Endothelial cell (in vitro differentiated cells): ENCODE measurements at regions not wholly inside any gene's neighbourhood (a gene's known extent, or its start where the extent isn't known, plus 50 kb on each side); places are given as distances from the start of the nearest gene placed in this dataset.
A peak's percentile ranks its signal among the peaks of the same experiment; 100 is the strongest.

Experiments
- DNase-seq: peaks from one replicate; pipeline ENCODE4 v3.0.0; 2021; ENCODE audit warnings: low spot score
- H3K27ac Mint-ChIP-seq: one replicate; pipeline ENCODE4 v1.8.0; 2021; ENCODE audit warnings: mixed read lengths, inconsistent platforms; ENCODE audit not compliant: unreplicated experiment
- H3K27me3 Mint-ChIP-seq: one replicate; pipeline ENCODE4 v1.8.0; 2021; ENCODE audit warnings: mild to moderate bottlenecking, moderate library complexity, mixed read lengths, inconsistent platforms; ENCODE audit not compliant: unreplicated experiment
- H3K36me3 Mint-ChIP-seq: one replicate; pipeline ENCODE4 v1.8.0; 2021; ENCODE audit warnings: mild to moderate bottlenecking, low read depth, mixed read lengths, inconsistent platforms; ENCODE audit not compliant: unreplicated experiment
- H3K4me1 Mint-ChIP-seq: one replicate; pipeline ENCODE4 v1.8.0; 2021; ENCODE audit warnings: mild to moderate bottlenecking, mixed read lengths, inconsistent platforms; ENCODE audit not compliant: unreplicated experiment
- H3K4me3 Mint-ChIP-seq: one replicate; pipeline ENCODE4 v1.8.0; 2021; ENCODE audit warnings: mild to moderate bottlenecking, mixed read lengths, inconsistent platforms; ENCODE audit not compliant: unreplicated experiment
- H3K9me3 Mint-ChIP-seq: one replicate; pipeline ENCODE4 v1.8.0; 2021; ENCODE audit warnings: mixed read lengths, inconsistent platforms; ENCODE audit not compliant: unreplicated experiment
- TF ChIP-seq, protein P1 (sequence below): fragments of 200-600 bp; sonication (generic); IDR thresholded peaks from one replicate; pipeline ENCODE4 v1.5.0; 2021; ENCODE audit warnings: antibody characterized with exemption; ENCODE audit not compliant: unreplicated experiment

DNA sequence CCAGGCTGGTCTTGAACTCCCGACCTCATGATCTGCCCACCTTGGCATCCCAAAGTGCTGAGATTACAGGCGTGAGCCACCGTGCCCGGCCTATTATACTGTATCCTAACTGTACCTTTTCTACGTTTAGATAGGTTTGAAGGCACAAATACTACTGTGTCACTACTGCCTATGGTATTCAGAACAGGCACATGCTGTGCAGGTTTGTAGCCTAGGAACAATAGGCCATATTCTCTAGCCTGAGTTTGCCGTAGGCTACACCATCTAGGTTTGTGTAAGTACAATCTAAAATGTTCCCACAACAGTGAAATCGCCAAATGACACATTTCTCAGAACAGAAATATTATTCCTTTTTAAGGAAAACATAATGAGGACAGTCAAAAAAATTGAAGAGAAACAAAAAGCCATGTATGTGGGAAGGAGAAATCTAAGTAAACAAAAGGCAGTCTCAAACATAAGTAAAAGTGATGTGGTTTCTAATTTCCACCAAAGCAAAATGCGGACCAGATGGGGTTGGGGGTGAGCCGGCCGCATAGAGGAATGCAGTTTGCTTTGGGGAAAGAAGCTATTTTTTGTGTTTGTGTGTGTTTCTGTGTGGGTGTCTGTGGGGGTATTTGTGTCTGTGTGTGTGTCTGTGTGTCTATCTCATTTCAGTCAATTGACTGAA lies 192.6 kb upstream of the SALL4 start:
- Mint-ChIP-seq H3K9me3 (no peaks in the 10 kb centered on the region), H3K27me3 (peaks cover 1% of the 10 kb centered on the region), H3K36me3 (no peaks in the 10 kb centered on the region), H3K4me1 (peaks cover 11% of the 10 kb centered on the region), H3K4me3 (no peak overlapping the region), H3K27ac (peak overlapping the region; percentile 55)
- DNase-seq = no peak
- TF ChIP-seq, protein P1, sequence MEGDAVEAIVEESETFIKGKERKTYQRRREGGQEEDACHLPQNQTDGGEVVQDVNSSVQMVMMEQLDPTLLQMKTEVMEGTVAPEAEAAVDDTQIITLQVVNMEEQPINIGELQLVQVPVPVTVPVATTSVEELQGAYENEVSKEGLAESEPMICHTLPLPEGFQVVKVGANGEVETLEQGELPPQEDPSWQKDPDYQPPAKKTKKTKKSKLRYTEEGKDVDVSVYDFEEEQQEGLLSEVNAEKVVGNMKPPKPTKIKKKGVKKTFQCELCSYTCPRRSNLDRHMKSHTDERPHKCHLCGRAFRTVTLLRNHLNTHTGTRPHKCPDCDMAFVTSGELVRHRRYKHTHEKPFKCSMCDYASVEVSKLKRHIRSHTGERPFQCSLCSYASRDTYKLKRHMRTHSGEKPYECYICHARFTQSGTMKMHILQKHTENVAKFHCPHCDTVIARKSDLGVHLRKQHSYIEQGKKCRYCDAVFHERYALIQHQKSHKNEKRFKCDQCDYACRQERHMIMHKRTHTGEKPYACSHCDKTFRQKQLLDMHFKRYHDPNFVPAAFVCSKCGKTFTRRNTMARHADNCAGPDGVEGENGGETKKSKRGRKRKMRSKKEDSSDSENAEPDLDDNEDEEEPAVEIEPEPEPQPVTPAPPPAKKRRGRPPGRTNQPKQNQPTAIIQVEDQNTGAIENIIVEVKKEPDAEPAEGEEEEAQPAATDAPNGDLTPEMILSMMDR = no peak

DNA sequence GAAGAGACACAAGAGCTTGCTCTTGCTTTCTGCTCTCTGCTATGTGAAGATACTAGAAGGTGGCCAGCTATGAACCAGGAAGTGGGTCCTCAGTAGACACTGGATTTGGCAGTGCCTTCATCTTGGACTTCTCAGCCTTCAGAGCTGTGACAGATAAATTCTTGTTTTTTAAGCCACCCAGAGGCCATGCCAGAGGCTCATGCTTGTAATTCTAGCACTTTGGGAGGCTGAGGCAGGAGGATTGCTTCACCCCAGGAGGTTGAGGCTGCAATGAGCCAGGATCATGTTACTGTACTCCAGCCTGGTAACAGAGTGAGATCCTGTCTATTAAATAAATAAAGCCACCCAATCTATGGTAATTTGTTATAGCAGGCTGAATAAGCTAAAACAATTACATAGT lies 185.5 kb upstream of the SALL4 start:
- no peaks in the 10 kb centered on the region for H3K9me3 Mint-ChIP-seq

DNA sequence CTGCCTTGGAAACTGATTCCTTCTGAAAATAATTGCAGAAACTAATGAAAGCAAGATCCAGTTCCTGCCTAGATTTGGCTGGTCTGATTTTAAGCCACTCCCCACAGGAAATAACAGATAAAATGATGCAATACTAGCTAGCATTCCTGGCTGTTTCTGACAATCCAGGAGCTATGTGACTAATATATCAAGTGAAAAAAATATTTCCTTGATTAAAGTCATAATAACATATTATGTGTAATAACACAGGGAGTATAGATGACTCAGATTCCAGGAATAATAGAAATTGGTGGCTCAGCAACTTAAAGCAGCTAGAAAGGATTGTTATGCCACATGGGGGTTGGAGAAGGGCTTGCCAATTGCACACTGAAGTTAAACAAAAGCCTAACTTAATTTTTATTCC lies 182.7 kb upstream of the SALL4 start:
- Mint-ChIP-seq H3K4me3 (no peak overlapping the region), H3K9me3 (no peaks in the 10 kb centered on the region), H3K36me3 (no peaks in the 10 kb centered on the region), H3K27ac (peak overlapping the region; percentile 2), H3K4me1 (peaks cover 8% of the 10 kb centered on the region), H3K27me3 (no peaks in the 10 kb centered on the region)
- no peak for DNase-seq
- TF ChIP-seq, protein P1 = no peak

More for the DNA sequence above, 185.5 kb upstream of the SALL4 start:
- TF ChIP-seq, protein P1 = no peak
- no peak for DNase-seq
- no peaks in the 10 kb centered on the region for H3K27me3 Mint-ChIP-seq
- peaks cover 8% of the 10 kb centered on the region for H3K4me1 Mint-ChIP-seq
- no peak overlapping the region for H3K4me3 Mint-ChIP-seq
- H3K27ac Mint-ChIP-seq = no peak overlapping the region
- H3K36me3 Mint-ChIP-seq = no peaks in the 10 kb centered on the region

DNA sequence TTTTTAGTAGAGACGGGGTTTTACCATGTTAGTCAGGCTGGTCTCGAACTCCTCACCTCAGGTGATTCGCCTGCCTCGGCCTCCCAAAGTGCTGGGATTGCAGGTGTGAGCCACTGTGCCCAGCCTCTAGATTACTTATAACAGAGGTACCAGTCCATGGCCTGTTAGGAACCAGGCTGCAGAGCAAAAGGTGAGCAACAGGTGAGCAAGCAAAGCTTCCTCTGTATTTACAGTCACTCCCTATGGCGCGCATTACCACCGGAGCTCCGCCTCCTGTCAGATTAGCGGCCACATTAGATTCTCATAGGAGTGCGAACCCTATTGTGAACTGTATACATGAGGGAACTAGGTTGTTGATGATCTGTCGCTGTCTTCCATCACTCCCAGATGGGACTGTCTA lies 178.0 kb upstream of the SALL4 start:
- no peak for DNase-seq
- Mint-ChIP-seq H3K4me1 (peaks cover 3% of the 10 kb centered on the region), H3K36me3 (peaks cover 4% of the 10 kb centered on the region), H3K27ac (no peak overlapping the region), H3K27me3 (peaks cover 3% of the 10 kb centered on the region), H3K9me3 (no peaks in the 10 kb centered on the region), H3K4me3 (no peak overlapping the region)
- TF ChIP-seq, protein P1 = no peak

DNA sequence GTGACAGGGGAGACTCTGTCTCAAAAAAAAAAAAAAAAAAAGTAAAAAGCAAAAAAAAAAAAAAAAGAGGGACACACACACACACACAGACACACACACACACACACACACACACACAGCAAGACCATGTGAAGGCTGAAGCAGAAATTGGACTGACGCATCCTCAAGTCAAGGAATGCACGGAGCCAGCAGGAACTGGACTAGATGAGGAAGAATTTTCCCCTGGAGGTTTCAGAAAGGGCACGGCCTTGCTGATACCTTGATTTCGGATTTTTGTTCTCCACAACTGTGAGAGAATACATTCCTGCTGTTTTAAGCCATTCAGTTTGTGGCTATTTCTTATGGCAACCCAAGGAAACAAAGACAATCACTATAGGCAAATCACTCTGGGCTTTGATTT lies 176.9 kb upstream of the SALL4 start:
- Mint-ChIP-seq H3K4me3 (no peak overlapping the region), H3K27ac (peak overlapping the region; percentile 65), H3K36me3 (peaks cover 4% of the 10 kb centered on the region), H3K4me1 (no peaks in the 10 kb centered on the region), H3K9me3 (no peaks in the 10 kb centered on the region), H3K27me3 (peaks cover 3% of the 10 kb centered on the region)
- TF ChIP-seq, protein P1 = no peak
- no peak for DNase-seq
